ENCODE measurements at regions not wholly inside any gene's neighbourhood (a gene's known extent, or its start where the extent isn't known, plus 50 kb on each side); places are given as distances from the start of the nearest gene placed in this dataset.

DNA sequence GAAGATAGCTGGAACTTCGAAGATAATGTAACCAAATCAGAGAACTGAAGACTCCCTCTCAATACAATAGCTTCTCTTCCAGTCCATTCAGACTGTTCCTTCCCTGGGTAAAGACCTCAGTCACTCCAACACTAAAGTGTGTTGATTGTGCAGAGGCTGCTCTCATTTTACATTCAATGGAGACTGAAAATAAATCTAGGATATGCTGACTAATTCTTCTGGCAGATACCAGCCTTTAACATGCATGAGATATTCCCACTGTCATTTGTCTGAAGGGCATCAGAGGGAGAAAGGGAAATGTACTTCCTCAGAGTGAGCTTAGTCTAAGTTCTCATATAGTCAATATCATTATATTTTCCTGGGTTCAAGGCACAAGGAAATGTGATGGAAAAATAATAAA is 166.4 kb upstream of the IRAK1BP1 start:
- ChIA-PET CTCF (no interaction called here), POLR2A (no interaction called here)
- TF ChIP-seq HDGF (IDR thresholded peaks at IDR 0.05; ENCODE audit: borderline replicate concordance) (no peak), SUZ12 (IDR thresholded peaks at IDR 0.05) (no peak), NFRKB (IDR thresholded peaks at IDR 0.05) (no peak), TARDBP (IDR thresholded peaks at IDR 0.05) (no peak), LEF1 (IDR thresholded peaks at IDR 0.05; ENCODE audit: borderline replicate concordance) (no peak), ARNT (IDR thresholded peaks at IDR 0.05) (no peak), FOXK2 (IDR thresholded peaks at IDR 0.05) (no peak), FOXA1 (IDR thresholded peaks at IDR 0.05) (no peak), ZNF384 (IDR thresholded peaks at IDR 0.05) (no peak), L3MBTL2 (conservative IDR thresholded peaks at IDR 0.05) (no peak), ELF4 (IDR thresholded peaks at IDR 0.05) (no peak), SP1 (IDR thresholded peaks at IDR 0.05) (no peak), FOXM1 (IDR thresholded peaks at IDR 0.05; ENCODE audit: borderline replicate concordance) (no peak), BHLHE40 (IDR thresholded peaks at IDR 0.05; ENCODE audit: borderline replicate concordance) (no peak)
- TF ChIP-seq, protein P1, sequence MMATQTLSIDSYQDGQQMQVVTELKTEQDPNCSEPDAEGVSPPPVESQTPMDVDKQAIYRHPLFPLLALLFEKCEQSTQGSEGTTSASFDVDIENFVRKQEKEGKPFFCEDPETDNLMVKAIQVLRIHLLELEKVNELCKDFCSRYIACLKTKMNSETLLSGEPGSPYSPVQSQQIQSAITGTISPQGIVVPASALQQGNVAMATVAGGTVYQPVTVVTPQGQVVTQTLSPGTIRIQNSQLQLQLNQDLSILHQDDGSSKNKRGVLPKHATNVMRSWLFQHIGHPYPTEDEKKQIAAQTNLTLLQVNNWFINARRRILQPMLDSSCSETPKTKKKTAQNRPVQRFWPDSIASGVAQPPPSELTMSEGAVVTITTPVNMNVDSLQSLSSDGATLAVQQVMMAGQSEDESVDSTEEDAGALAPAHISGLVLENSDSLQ (IDR thresholded peaks at IDR 0.05), result no peak
- no peak for DNase-seq (ENCODE audit: extremely low spot score)

DNA sequence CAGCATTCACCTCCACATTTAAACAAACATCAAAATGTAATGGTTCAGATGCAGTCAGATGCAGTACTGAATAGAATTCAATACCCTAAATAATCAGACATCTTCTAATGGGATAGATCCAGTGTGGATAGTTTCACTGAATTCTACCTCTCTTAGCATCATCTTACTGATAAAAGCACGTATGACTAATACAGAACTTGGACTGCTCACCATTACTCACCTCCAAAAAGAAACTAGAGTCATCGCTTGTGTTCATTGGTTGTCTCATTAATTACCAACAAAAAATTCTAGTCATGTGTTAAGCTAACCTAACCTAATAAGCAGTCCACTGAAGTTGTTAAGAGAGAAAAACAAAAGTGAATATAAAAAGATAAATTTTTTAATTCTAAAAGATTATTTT is 165.9 kb upstream of the IRAK1BP1 start:
- DNase-seq (ENCODE audit: extremely low spot score), result no peak
- CTCF ChIA-PET, result no interaction called here

DNA sequence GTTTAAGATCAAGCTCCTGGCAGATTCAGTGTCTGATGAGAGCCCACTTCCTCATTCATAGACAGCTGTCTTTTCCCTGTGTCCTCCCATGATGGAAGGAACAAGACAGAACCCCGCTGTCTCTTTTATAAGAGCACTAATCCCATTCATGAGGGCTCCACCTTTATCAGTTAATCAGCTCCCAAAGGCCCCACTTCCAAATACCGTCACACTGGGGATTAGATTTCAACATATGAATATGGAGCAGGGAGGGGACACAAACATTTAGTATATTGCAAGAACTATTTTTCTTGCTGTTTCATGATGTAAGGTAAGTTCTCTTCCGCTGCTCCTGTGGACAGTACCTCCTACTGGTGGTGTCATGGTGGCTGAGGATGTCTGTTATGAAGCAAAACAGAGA is 158.3 kb upstream of the IRAK1BP1 start:
- TF ChIP-seq L3MBTL2 (conservative IDR thresholded peaks at IDR 0.05) (no peak), ARNT (IDR thresholded peaks at IDR 0.05) (no peak), ELF4 (IDR thresholded peaks at IDR 0.05) (no peak), FOXA1 (IDR thresholded peaks at IDR 0.05) (no peak), FOXK2 (IDR thresholded peaks at IDR 0.05) (no peak), SUZ12 (IDR thresholded peaks at IDR 0.05) (no peak), FOXM1 (IDR thresholded peaks at IDR 0.05; ENCODE audit: borderline replicate concordance) (no peak), SP1 (IDR thresholded peaks at IDR 0.05) (no peak)
- TF ChIP-seq, protein P1 (IDR thresholded peaks at IDR 0.05), result no peak
- POLR2A ChIA-PET, result no interaction called here
- DNase-seq (ENCODE audit: extremely low spot score), result no peak
- CTCF ChIA-PET, result no interaction called here

More for the DNA sequence above, 165.9 kb upstream of the IRAK1BP1 start:
- TF ChIP-seq SP1 (IDR thresholded peaks at IDR 0.05), result no peak
- POLR2A ChIA-PET, result no interaction called here

DNA sequence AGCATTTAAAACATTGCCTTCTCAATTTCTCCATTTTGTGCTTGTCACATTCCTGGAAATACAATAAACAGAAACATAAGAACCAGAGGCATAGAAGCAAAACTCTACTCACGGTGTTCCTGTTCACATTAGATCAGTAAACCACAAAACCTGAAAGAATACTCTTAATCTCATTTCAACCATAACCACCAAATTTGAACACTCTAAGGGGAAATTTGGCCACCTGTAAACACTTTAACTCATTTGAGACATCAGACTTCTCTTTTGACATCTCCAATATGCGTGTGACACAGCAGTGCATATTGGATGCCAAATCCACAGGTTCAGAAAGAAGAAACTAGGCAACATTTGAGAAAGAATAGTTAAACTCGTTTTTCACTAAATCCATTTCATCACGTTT is 153.8 kb upstream of the IRAK1BP1 start:
- DNase-seq (ENCODE audit: extremely low spot score), result no peak
- TF ChIP-seq SP1 (IDR thresholded peaks at IDR 0.05) (no peak), FOXK2 (IDR thresholded peaks at IDR 0.05) (no peak), ARNT (IDR thresholded peaks at IDR 0.05) (no peak), ZNF384 (IDR thresholded peaks at IDR 0.05) (no peak), FOXM1 (IDR thresholded peaks at IDR 0.05; ENCODE audit: borderline replicate concordance) (no peak)
- CTCF ChIA-PET, result no interaction called here
- POLR2A ChIA-PET, result no interaction called here

DNA sequence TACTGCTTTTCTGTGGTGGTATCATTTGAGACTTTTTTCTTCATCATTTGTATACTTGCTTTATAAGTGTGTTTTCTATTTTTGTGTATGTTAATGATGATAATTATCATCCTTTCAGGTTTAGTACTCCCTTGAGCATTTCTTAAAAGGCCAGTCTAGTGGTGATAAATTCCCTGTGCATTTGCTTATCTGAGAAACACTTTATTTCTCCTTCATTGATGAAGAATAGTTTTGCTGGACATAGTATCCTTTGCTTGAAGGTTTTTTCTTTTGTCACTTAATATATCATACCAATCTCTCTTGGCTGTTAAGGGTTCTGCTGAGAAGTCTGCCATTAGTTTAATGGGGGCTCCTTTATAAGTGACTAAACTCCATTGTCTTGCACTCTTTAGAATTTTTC is 123.2 kb upstream of the IRAK1BP1 start:
- ChIA-PET POLR2A (no interaction called here), CTCF (no interaction called here)
- TF ChIP-seq, protein P1 (IDR thresholded peaks at IDR 0.05), result no peak
- no peak for TF ChIP-seq ELF4 (IDR thresholded peaks at IDR 0.05)
- TF ChIP-seq CTBP1 (IDR thresholded peaks at IDR 0.05; ENCODE audit: borderline replicate concordance), result no peak
- TF ChIP-seq FOXK2 (IDR thresholded peaks at IDR 0.05), result no peak
- TF ChIP-seq LEF1 (IDR thresholded peaks at IDR 0.05; ENCODE audit: borderline replicate concordance), result no peak
- TF ChIP-seq L3MBTL2 (conservative IDR thresholded peaks at IDR 0.05), result no peak
- TF ChIP-seq SP1 (IDR thresholded peaks at IDR 0.05), result no peak
- no peak for TF ChIP-seq ZNF384 (IDR thresholded peaks at IDR 0.05)
- TF ChIP-seq HDGF (IDR thresholded peaks at IDR 0.05; ENCODE audit: borderline replicate concordance), result no peak
- no peak for TF ChIP-seq FOXM1 (IDR thresholded peaks at IDR 0.05; ENCODE audit: borderline replicate concordance)
- DNase-seq (ENCODE audit: extremely low spot score), result no peak

DNA sequence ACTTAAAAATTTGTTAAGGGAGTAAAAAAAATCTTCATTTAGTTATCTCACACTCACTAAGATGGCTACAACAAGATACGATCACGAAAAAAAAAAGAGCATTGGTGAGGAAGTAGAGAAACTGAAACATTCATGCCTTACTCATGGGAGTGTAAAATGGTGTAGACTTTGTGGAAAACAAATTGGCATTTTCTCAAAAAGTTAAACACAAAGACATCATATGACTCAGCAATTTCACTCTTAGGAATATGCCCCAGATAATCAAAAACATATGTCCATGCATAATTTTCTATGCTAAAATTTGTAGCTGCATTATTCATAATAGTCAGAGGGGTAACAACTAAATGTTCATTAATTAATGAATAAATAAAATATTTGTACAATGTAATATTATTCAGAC is 120.9 kb upstream of the IRAK1BP1 start:
- POLR2A ChIA-PET, result no interaction called here
- CTCF ChIA-PET, result no interaction called here
- DNase-seq (ENCODE audit: extremely low spot score), result no peak
- no peak for TF ChIP-seq SP1 (IDR thresholded peaks at IDR 0.05)
- TF ChIP-seq FOXK2 (IDR thresholded peaks at IDR 0.05), result no peak
- no peak for TF ChIP-seq L3MBTL2 (conservative IDR thresholded peaks at IDR 0.05)
- TF ChIP-seq NFRKB (IDR thresholded peaks at IDR 0.05), result no peak
- TF ChIP-seq, protein P1 (IDR thresholded peaks at IDR 0.05), result no peak
- no peak for TF ChIP-seq HDGF (IDR thresholded peaks at IDR 0.05; ENCODE audit: borderline replicate concordance)
- TF ChIP-seq LEF1 (IDR thresholded peaks at IDR 0.05; ENCODE audit: borderline replicate concordance), result no peak
- TF ChIP-seq SUZ12 (IDR thresholded peaks at IDR 0.05), result no peak
- TF ChIP-seq BHLHE40 (IDR thresholded peaks at IDR 0.05; ENCODE audit: borderline replicate concordance), result no peak
- TF ChIP-seq ARNT (IDR thresholded peaks at IDR 0.05), result no peak
- no peak for TF ChIP-seq FOXM1 (IDR thresholded peaks at IDR 0.05; ENCODE audit: borderline replicate concordance)
- no peak for TF ChIP-seq ZNF384 (IDR thresholded peaks at IDR 0.05)
- TF ChIP-seq FOXA1 (IDR thresholded peaks at IDR 0.05), result no peak
- TF ChIP-seq CTBP1 (IDR thresholded peaks at IDR 0.05; ENCODE audit: borderline replicate concordance), result no peak
